GM12878 (cell line): ENCODE measurements at regions not wholly inside any gene's neighbourhood (a gene's known extent, or its start where the extent isn't known, plus 50 kb on each side); places are given as distances from the start of the nearest gene placed in this dataset.

ENCODE experiments used
- ATAC-seq: fragments of 200-7000 bp; cut with Tn5 transposase; 3 replicates; pipeline ENCODE4 v1.9.1; 2020; ENCODE audit warnings: mild to moderate bottlenecking, moderate library complexity
- BruUV-seq: library from RNA; stranded (reverse); fragments of 400-500 nt; replicated peaks from 2 replicates; lab custom pipeline; 2021; lab: Mats Ljungman, UMichigan
- CTCF ChIA-PET: fragments of 300-600 bp; sonication (Branson Sonifier 250); formaldehyde crosslinking; extraction: SDS; loops from one replicate; lab custom pipeline; 2021; ENCODE audit warnings: inconsistent platforms; lab: Yijun Ruan, JAX
- POLR2A ChIA-PET: fragments of 350-600 bp; formaldehyde crosslinking; extraction: SDS; loops from one replicate; lab custom pipeline; 2021; ENCODE audit warnings: inconsistent platforms; lab: Charles Lee
- RAD21 ChIA-PET: fragments of 300-600 bp; sonication (Branson Sonifier 250); formaldehyde crosslinking; loops from one replicate; lab custom pipeline; 2023; ENCODE audit warnings: antibody characterized with exemption; ENCODE audit not compliant: unreplicated experiment; lab: Charles Lee
- SMC1A ChIA-PET: fragments of 300-600 bp; sonication (Branson Sonifier 250); formaldehyde crosslinking; loops from one replicate; lab custom pipeline; 2023; ENCODE audit not compliant: unreplicated experiment, uncharacterized antibody; lab: Charles Lee
- DNase-seq: peaks from one replicate; pipeline ENCODE4 v3.0.0-alpha.2; 2011; ENCODE audit warnings: low read depth, low spot score
- FAIRE-seq: peaks from 3 replicates; lab custom pipeline; 2011; peaks lifted over from hg19 to GRCh38; lab: Jason Lieb, UNC
- H2AFZ ChIP-seq: 2 replicates; pipeline ENCODE4 v1.6.0; 2011; ENCODE audit warnings: low read depth, low read length, control low read depth; ENCODE audit not compliant: control insufficient read depth
- H3K27ac ChIP-seq: 2 replicates; pipeline ENCODE4 v1.5.1; 2011; ENCODE audit warnings: control low read depth; ENCODE audit not compliant: control insufficient read depth, insufficient read depth
- H3K27me3 ChIP-seq, 2 experiments: replicated peaks in 1 of 2; 2 replicates each; pipeline versions ENCODE4 v1.6.0 to v1.6.1; 2011; ENCODE audit warnings: low read length in 1 of 2; ENCODE audit not compliant: control insufficient read depth in 2 of 2, insufficient read depth in 2 of 2
- H3K36me3 ChIP-seq, 2 experiments: 2 replicates each; pipeline ENCODE4 v1.5.1; 2011; ENCODE audit warnings: low read length in 1 of 2; ENCODE audit not compliant: control insufficient read depth in 2 of 2, insufficient read depth in 2 of 2
- H3K4me1 ChIP-seq: 2 replicates; pipeline ENCODE4 v1.6.1; 2011; ENCODE audit warnings: mild to moderate bottlenecking, low read length, moderate library complexity, mixed read lengths; ENCODE audit not compliant: control insufficient read depth, insufficient read depth
- H3K4me2 ChIP-seq: 2 replicates; pipeline ENCODE4 v1.6.0; 2011; ENCODE audit warnings: control low read depth; ENCODE audit not compliant: control insufficient read depth, insufficient read depth
- H3K4me3 ChIP-seq: fragments of 200-600 bp; sonication (generic); 2 replicates; pipeline ENCODE4 v1.5.1; 2016
- H3K79me2 ChIP-seq: 2 replicates; pipeline ENCODE4 v1.6.0; 2011; ENCODE audit warnings: low read length; ENCODE audit not compliant: control insufficient read depth, insufficient read depth
- H3K9ac ChIP-seq: 2 replicates; pipeline ENCODE4 v1.8.0; 2011; ENCODE audit warnings: low read length, control low read depth, mixed read lengths; ENCODE audit not compliant: control insufficient read depth, insufficient read depth
- H3K9me3 ChIP-seq: replicated peaks from 3 replicates; pipeline ENCODE4 v1.5.1; 2011; ENCODE audit warnings: mild to moderate bottlenecking, low read length; ENCODE audit not compliant: control insufficient read depth, insufficient read depth
- H4K20me1 ChIP-seq: 2 replicates; pipeline ENCODE4 v1.6.0; 2011; ENCODE audit not compliant: control insufficient read depth, insufficient read depth
- BMI1 ChIP-seq: fragments of 450-650 bp; IDR thresholded peaks from 2 replicates; pipeline ENCODE4 v1.6.1; 2016; ENCODE audit warnings: mild to moderate bottlenecking, moderate library complexity, borderline replicate concordance
- FOS ChIP-seq: IDR thresholded peaks from 3 replicates; pipeline ENCODE4 v1.6.1; 2011; ENCODE audit warnings: borderline replicate concordance; ENCODE audit not compliant: insufficient read length; ENCODE audit errors: extremely low read depth
- GABPA ChIP-seq: IDR thresholded peaks from 2 replicates; pipeline ENCODE4 v1.6.1; 2014; ENCODE audit warnings: antibody characterized with exemption, low read depth, mild to moderate bottlenecking, inconsistent platforms
- HDAC2 ChIP-seq: fragments of 200-600 bp; sonication (generic); IDR thresholded peaks from 2 replicates; pipeline ENCODE4 v1.6.1; 2017
- TAF1 ChIP-seq: IDR thresholded peaks from 2 replicates; pipeline ENCODE4 v1.6.1; 2011; ENCODE audit warnings: mild to moderate bottlenecking, low read depth, low read length, borderline replicate concordance
- YBX1 ChIP-seq: fragments of 450-650 bp; IDR thresholded peaks from 2 replicates; pipeline ENCODE4 v1.6.1; 2016; ENCODE audit warnings: antibody characterized with exemption
- WGBS: methylation state at CpG from one replicate; pipeline ENCODE4 v1.1.6; 2016; ENCODE audit warnings: low lambda C conversion rate; ENCODE audit not compliant: insufficient replicate concordance, insufficient coverage; ENCODE audit errors: missing lambda C conversion rate; 5-methylcytosine and 5-hydroxymethylcytosine counted together
- in situ Hi-C: fragments of 300-500 bp; cut with MboI; formaldehyde crosslinking; loops from 9 replicates; pipeline ENCODE4 v1.14.3; 2018; ENCODE audit warnings: mixed read lengths
- intact Hi-C: fragments of 100-400 bp; cut with micrococcal nuclease; formaldehyde crosslinking; loops from one replicate; pipeline ENCODE4 v1.14.2; 2022; ENCODE audit not compliant: unreplicated experiment

GRCh38 chr2:163944347-163944737, 208.5 kb upstream of the FIGN start:
- Histone ChIP-seq H3K9me3 (no peaks in the 10 kb centered on the region), H2AFZ (no peak overlapping the region), H4K20me1 (no peaks in the 10 kb centered on the region), H3K4me1 (no peaks in the 10 kb centered on the region), H3K4me3 (no peak overlapping the region)
- ATAC-seq (no peak), DNase-seq (no peak)
- ChIA-PET POLR2A (no interaction called here), CTCF (no interaction called here)
- no peak for TF ChIP-seq YBX1
- no peak for TF ChIP-seq HDAC2
- TF ChIP-seq FOS = no peak
- no peak for TF ChIP-seq BMI1
- TF ChIP-seq GABPA = no peak
- TF ChIP-seq, all 136 proteins: peak for 0
- 21% methylated on average over 4 of the region's 4 CpGs for WGBS
- no peak for FAIRE-seq
- no TSS peak for BruUV-seq
- SMC1A ChIA-PET = interaction anchor here (0.6 to 1.2 kb wide), 3 partner anchors 10 to 136 kb away, joined by 3 read pairs; no protein-coding TSS in a partner anchor
- in situ Hi-C loops = no loop called here
- no peaks in the 10 kb centered on the region for H3K79me2 ChIP-seq
- RAD21 ChIA-PET = no interaction called here
- H3K36me3 ChIP-seq = no peaks in the 10 kb centered on the region
- intact Hi-C loops = no loop called here
- H3K4me2 ChIP-seq = no peak overlapping the region
- no peak overlapping the region for H3K9ac ChIP-seq
- H3K27ac ChIP-seq = no peak overlapping the region
- no peaks in the 10 kb centered on the region for H3K27me3 ChIP-seq

- ChIA-PET SMC1A (interaction anchor here (0.6 to 1.1 kb wide), 3 partner anchors 9 to 137 kb away, joined by 3 read pairs; no protein-coding TSS in a partner anchor), RAD21 (no interaction called here), POLR2A (no interaction called here), CTCF (no interaction called here)
- no TSS peak for BruUV-seq
- Histone ChIP-seq H3K9ac (no peak overlapping the region), H4K20me1 (no peaks in the 10 kb centered on the region), H3K36me3 (no peaks in the 10 kb centered on the region), H3K4me2 (no peak overlapping the region), H3K79me2 (no peaks in the 10 kb centered on the region), H3K9me3 (no peaks in the 10 kb centered on the region), H3K27me3 (no peaks in the 10 kb centered on the region), H2AFZ (no peak overlapping the region), H3K4me3 (no peak overlapping the region), H3K27ac (no peak overlapping the region), H3K4me1 (no peaks in the 10 kb centered on the region)
- DNase-seq (no peak), FAIRE-seq (no peak), ATAC-seq (no peak)
- 9% methylated on average over 9 of the region's 9 CpGs for WGBS
- no peak for TF ChIP-seq TAF1
- intact Hi-C loops = no loop called here
- in situ Hi-C loops = no loop called here
Measured at GRCh38 chr2:163943403-163944346, 207.9 kb upstream of the FIGN start.
